Testis (tissue), 2 donors: ENCODE measurements at regions not wholly inside any gene's neighbourhood (a gene's known extent, or its start where the extent isn't known, plus 50 kb on each side); places are given as distances from the start of the nearest gene placed in this dataset.

ENCODE experiments used
- DNase-seq: peaks from one replicate; pipeline ENCODE4 v3.0.0-alpha.2; 2019
- H3K27ac ChIP-seq, 2 donors: fragments of 200-600 bp; sonication (generic); one replicate each; pipeline ENCODE4 v1.5.1; 2019
- H3K27me3 ChIP-seq: fragments of 200-600 bp; sonication (generic); one replicate; pipeline ENCODE4 v1.5.1; 2019
- H3K36me3 ChIP-seq: fragments of 200-600 bp; sonication (generic); one replicate; pipeline ENCODE4 v1.5.1; 2017; ENCODE audit warnings: low read depth; ENCODE audit errors: missing control alignments
- H3K4me1 ChIP-seq: fragments of 200-600 bp; sonication (generic); one replicate; pipeline ENCODE4 v1.5.1; 2019
- H3K4me3 ChIP-seq, 2 donors: fragments of 200-600 bp; sonication (generic); one replicate each; pipeline ENCODE4 v1.5.1; 2017 to 2019
- H3K9me3 ChIP-seq: fragments of 200-600 bp; sonication (generic); one replicate; pipeline ENCODE4 v1.5.1; 2017
- POLR2A ChIP-seq: fragments of 450-650 bp; IDR thresholded peaks from one replicate; pipeline ENCODE4 v1.6.1; 2017; ENCODE audit warnings: antibody characterized with exemption, mild to moderate bottlenecking, moderate library complexity
- WGBS, 2 donors: methylation state at CpG; one replicate each; pipeline ENCODE4 v1.1.5; 2018; 5-methylcytosine and 5-hydroxymethylcytosine counted together
- intact Hi-C: fragments of 100-400 bp; cut with DNase I; formaldehyde crosslinking; loops from one replicate; pipeline ENCODE4 v1.15.1; 2023; ENCODE audit warnings: low total_unique reads
- TF ChIP-seq, protein P1 (sequence below), 3 experiments: fragments of 450-650 bp in 2 of 3; fragments of 200-600 bp in 1 of 3; sonication (generic) in 1 of 3; IDR thresholded peaks; one replicate each; pipeline ENCODE4 v1.5.1; 2016 to 2019; ENCODE audit warnings: antibody characterized with exemption in 3 of 3, mild to moderate bottlenecking in 2 of 3, moderate library complexity in 1 of 3

DNA sequence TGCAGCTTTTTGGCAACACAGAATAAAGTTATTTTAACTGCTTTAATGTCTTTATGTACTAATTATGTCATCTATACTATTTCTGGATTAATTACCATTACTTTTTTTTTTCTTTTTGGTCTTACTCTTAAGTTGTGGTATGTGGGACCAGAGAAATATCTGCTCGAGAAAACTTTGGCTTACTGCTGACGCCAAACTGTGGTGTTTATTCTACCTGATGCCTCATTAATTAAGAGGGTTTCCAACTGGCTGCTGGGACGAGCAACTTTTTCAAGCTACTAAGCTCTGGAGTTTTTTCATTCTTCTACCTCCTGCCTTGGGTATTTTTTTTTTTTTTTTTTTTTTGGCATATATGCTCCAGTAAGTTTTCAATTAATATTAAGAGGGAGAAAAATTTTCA, 1257.5 kb downstream of the FSCB start:
- no peak overlapping the region for H3K4me3 ChIP-seq
- no peaks in the 10 kb centered on the region for H3K36me3 ChIP-seq
- H3K4me1 ChIP-seq = no peaks in the 10 kb centered on the region
- intact Hi-C loops = no loop called here
- no peaks in the 10 kb centered on the region for H3K27me3 ChIP-seq
- TF ChIP-seq, protein P1, sequence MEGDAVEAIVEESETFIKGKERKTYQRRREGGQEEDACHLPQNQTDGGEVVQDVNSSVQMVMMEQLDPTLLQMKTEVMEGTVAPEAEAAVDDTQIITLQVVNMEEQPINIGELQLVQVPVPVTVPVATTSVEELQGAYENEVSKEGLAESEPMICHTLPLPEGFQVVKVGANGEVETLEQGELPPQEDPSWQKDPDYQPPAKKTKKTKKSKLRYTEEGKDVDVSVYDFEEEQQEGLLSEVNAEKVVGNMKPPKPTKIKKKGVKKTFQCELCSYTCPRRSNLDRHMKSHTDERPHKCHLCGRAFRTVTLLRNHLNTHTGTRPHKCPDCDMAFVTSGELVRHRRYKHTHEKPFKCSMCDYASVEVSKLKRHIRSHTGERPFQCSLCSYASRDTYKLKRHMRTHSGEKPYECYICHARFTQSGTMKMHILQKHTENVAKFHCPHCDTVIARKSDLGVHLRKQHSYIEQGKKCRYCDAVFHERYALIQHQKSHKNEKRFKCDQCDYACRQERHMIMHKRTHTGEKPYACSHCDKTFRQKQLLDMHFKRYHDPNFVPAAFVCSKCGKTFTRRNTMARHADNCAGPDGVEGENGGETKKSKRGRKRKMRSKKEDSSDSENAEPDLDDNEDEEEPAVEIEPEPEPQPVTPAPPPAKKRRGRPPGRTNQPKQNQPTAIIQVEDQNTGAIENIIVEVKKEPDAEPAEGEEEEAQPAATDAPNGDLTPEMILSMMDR (IDR thresholded peaks at IDR 0.05) = no peak
- TF ChIP-seq POLR2A = no peak
- no peak overlapping the region for H3K27ac ChIP-seq
- no peaks in the 10 kb centered on the region for H3K9me3 ChIP-seq
- 52 to 56% methylated on average over 3 of the region's 3 CpGs for WGBS, 2 donors
- no peak for DNase-seq

DNA sequence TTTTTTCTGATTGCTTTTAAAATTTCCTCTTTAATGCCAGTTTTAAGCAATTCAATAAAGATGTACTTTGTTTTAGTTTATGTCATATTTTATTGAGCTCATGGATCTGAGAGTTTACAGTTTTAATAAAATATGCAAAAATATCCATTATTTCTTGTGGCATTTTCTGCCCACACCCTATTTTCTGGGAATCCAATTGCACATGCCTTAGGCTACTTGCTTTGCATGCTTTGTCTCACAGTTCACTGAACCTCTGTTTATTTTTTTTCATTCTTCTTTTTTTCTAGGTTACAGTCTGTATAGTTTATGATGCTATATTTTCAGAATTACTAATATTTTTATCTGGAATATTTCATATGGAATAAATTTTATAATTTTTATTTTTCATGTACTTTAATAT, 1258.0 kb downstream of the FSCB start:
- Histone ChIP-seq H3K27me3 (no peaks in the 10 kb centered on the region), H3K36me3 (no peaks in the 10 kb centered on the region), H3K27ac (no peak overlapping the region), H3K4me1 (no peaks in the 10 kb centered on the region), H3K4me3 (no peak overlapping the region), H3K9me3 (no peaks in the 10 kb centered on the region)
- intact Hi-C loops = no loop called here
- DNase-seq = no peak
- TF ChIP-seq POLR2A = no peak
- TF ChIP-seq, protein P1 (IDR thresholded peaks at IDR 0.05) = no peak

DNA sequence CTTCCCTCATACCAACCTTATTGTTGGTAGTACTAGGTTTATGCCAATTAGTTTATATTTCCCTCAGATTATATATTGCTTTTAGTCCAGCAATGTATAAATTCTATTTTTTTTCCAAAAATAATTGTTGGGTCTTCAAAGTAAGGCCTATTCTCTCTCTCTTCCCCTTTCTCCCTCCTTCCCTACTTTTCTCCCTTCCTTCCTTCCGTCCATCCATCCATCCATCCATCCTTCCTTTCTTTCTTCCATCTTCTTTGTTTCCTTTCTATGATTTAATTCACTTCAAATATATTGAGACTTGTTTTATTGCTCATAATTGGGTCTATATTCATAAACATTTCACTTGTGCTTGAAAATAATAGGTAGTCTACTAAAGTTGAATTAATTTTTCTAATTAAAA, 1259.2 kb downstream of the FSCB start:
- no peaks in the 10 kb centered on the region for H3K4me1 ChIP-seq
- no peak for DNase-seq
- no peaks in the 10 kb centered on the region for H3K36me3 ChIP-seq
- H3K27ac ChIP-seq = no peak overlapping the region
- H3K4me3 ChIP-seq = no peak overlapping the region
- H3K27me3 ChIP-seq = no peaks in the 10 kb centered on the region
- 87 to 91% methylated on average over 1 of the region's 1 CpG for WGBS, 2 donors
- H3K9me3 ChIP-seq = no peaks in the 10 kb centered on the region
- TF ChIP-seq, protein P1 (IDR thresholded peaks at IDR 0.05) = no peak
- TF ChIP-seq POLR2A = no peak
- intact Hi-C loops = no loop called here

DNA sequence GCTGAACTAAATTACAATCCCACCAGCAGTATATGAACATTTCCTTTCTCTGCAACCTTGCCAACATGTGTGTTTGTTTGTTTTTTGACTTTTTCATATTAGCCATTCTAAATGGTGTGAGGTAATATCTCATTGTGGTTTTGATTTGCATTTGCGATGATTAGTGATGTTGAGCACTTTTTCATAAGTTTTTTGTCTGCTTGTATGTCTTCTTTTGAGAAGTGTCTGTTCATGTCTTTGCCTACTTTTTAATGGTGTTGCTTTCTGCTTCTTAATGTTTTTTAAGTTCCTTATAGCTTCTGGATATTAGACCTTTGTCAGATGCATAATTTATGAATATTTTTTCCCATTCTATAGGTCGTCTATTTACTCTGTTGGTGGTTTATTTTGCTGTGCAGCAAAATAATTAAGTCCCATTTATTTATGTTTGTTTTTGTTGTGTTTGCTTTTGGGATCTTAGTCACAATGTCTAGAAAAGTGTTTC, 1262.9 kb downstream of the FSCB start:
- no peaks in the 10 kb centered on the region for H3K27me3 ChIP-seq
- no peak overlapping the region for H3K27ac ChIP-seq
- no peak for TF ChIP-seq POLR2A
- TF ChIP-seq, protein P1 (IDR thresholded peaks at IDR 0.05) = no peak
- H3K36me3 ChIP-seq = no peaks in the 10 kb centered on the region
- intact Hi-C loops = no loop called here
- H3K4me1 ChIP-seq = no peaks in the 10 kb centered on the region
- H3K4me3 ChIP-seq = no peak overlapping the region
- WGBS, 2 donors = 68 to 78% methylated on average over 2 of the region's 2 CpGs
- no peak for DNase-seq
- no peaks in the 10 kb centered on the region for H3K9me3 ChIP-seq

DNA sequence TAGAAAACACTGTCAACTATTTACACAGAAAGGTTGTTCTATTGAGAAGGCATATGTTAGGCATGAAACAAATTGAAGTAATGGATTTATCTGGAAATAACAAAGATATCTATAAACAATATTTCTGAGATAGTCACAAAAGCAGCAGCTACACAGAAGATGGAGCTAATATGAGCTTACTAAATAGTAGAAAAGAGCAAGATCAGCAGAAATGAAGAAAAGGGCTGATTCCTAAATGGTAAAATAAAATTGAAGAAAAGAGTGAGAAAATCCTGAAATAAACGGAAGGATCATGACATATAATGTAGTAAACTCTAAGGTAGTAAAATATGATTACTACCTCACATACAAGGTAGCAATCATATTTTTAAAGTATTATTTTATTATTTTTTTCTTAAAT, 1263.9 kb downstream of the FSCB start:
- no peak overlapping the region for H3K4me3 ChIP-seq
- no peaks in the 10 kb centered on the region for H3K27me3 ChIP-seq
- H3K4me1 ChIP-seq = no peaks in the 10 kb centered on the region
- intact Hi-C loops = no loop called here
- no peak for TF ChIP-seq POLR2A
- TF ChIP-seq, protein P1 (IDR thresholded peaks at IDR 0.05) = no peak
- 94 to 98% methylated on average over 1 of the region's 1 CpG for WGBS, 2 donors
- no peaks in the 10 kb centered on the region for H3K9me3 ChIP-seq
- DNase-seq = no peak
- no peaks in the 10 kb centered on the region for H3K36me3 ChIP-seq
- no peak overlapping the region for H3K27ac ChIP-seq
